Dendritic cell treated with granulocyte-macrophage colony-stimulating factor and Interleukin-4, amounts not matched to agents 40 ng/mL and 50 ng/mL, for 4 days (primary cell): ENCODE measurements at regions not wholly inside any gene's neighbourhood (a gene's known extent, or its start where the extent isn't known, plus 50 kb on each side); places are given as distances from the start of the nearest gene placed in this dataset.
"Not testable (repeated sequence)": the region's sequence is repeated elsewhere in the genome, so short reads cannot be mapped to it uniquely, and the experiment has no call there.

Experiments
- H3K27ac Mint-ChIP-seq: one replicate; pipeline ENCODE4 v1.8.0; 2022; ENCODE audit warnings: mild to moderate bottlenecking, mixed read lengths
- H3K27me3 Mint-ChIP-seq: one replicate; pipeline ENCODE4 v1.8.0; 2022; ENCODE audit warnings: mild to moderate bottlenecking, mixed read lengths
- H3K36me3 Mint-ChIP-seq: one replicate; pipeline ENCODE4 v1.8.0; 2022; ENCODE audit warnings: low read depth, mixed read lengths
- H3K4me1 Mint-ChIP-seq: one replicate; pipeline ENCODE4 v1.8.0; 2022; ENCODE audit warnings: low read depth, mixed read lengths
- H3K4me3 Mint-ChIP-seq: one replicate; pipeline ENCODE4 v1.8.0; 2022; ENCODE audit warnings: mild to moderate bottlenecking, moderate library complexity, mixed read lengths
- H3K9me3 Mint-ChIP-seq: one replicate; pipeline ENCODE4 v1.8.0; 2022; ENCODE audit warnings: mixed read lengths
- intact Hi-C: fragments of 100-400 bp; cut with micrococcal nuclease; formaldehyde crosslinking; loops from one replicate; pipeline ENCODE4 v1.15.0; 2022

DNA sequence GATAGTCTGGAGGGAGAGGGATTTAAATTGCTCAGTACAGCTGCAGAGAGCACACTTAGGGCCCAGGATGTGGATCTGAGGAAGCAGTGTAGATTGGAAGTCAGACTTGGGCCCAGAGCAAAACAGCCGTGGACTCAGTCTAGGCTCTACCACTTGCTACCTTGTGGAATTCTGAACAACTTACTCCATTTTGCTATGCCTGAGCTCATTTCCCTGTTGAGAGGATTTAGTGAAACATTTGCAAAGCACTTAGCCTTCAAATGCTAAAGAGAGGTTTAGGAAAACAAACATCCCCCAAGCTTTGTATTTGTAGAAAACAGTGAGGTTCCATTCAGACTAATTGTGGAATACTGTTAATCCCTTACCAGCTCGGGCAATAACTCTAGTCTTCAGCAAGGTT is 453.4 kb upstream of the ZNF507 start:
- H3K36me3 Mint-ChIP-seq = no peaks in the 10 kb centered on the region
- no peak overlapping the region for H3K4me3 Mint-ChIP-seq
- intact Hi-C loops = no loop called here
- no peaks in the 10 kb centered on the region for H3K27me3 Mint-ChIP-seq
- no peak overlapping the region for H3K27ac Mint-ChIP-seq
- peaks cover 8% of the 10 kb centered on the region for H3K4me1 Mint-ChIP-seq
- peaks cover 13% of the 10 kb centered on the region for H3K9me3 Mint-ChIP-seq

DNA sequence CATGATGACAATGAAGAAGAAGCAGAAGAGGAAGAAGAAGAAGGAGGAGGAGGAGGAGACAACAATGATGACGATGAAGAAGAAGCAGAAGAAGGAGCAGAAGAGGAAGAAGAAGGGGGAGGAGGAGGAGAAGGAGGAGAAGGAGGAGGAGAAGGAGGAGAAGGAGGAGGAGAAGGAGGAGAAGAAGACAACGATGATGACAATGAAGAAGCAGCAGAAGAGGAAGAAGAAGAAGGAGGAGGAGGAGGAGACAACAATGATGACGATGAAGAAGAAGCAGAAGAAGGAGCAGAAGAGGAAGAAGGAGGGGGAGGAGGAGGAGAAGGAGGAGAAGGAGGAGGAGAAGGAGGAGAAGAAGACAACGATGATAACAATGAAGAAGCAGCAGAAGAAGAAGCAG is 451.9 kb upstream of the ZNF507 start:
- H3K36me3 Mint-ChIP-seq, H3K4me3 Mint-ChIP-seq, H3K4me1 Mint-ChIP-seq, H3K27me3 Mint-ChIP-seq, intact Hi-C loops, H3K27ac Mint-ChIP-seq: not testable (repeated sequence)
- H3K9me3 Mint-ChIP-seq = peaks cover 13% of the 10 kb centered on the region

DNA sequence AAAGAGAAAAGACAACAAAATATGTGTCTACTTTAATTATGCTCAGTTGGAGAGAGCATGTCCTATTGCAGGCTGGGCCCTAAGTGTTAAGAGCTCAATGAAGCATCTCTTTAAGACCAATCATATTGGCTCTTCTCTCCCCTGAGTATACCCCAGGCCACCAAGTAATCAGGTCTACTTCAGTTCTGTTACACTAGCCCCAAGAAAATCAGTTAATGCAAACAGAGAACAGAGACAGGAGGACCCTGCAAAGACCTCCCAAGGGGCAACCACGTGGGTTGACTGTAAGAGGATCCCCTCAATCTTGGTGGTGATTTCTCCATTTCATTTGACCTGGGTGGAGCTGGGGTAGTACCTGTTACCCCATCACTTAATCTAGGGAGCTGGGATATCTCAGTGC is 451.0 kb upstream of the ZNF507 start:
- intact Hi-C loops = no loop called here
- H3K9me3 Mint-ChIP-seq = peaks cover 13% of the 10 kb centered on the region
- no peak overlapping the region for H3K4me3 Mint-ChIP-seq
- no peaks in the 10 kb centered on the region for H3K27me3 Mint-ChIP-seq
- peaks cover 8% of the 10 kb centered on the region for H3K4me1 Mint-ChIP-seq
- H3K27ac Mint-ChIP-seq = no peak overlapping the region
- no peaks in the 10 kb centered on the region for H3K36me3 Mint-ChIP-seq

DNA sequence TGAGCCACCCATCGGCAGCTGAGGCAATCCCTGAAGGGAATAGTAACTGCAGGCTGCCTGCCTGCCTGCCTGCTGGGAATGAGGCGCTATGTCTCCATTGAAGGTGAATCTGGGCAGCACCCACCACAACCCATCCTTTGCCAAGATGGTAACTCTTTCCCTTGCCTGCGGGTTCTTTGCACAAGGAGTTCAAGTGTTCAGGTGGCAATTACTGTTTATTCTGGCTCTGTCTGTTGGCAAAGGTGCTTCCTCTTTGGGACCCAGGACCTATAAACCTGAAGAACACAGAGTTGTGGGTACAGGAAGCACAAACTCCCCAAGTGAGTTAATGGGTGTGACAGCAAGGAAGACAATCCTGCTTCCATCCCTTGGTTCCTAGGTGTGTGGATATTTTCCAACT is 448.1 kb upstream of the ZNF507 start:
- no peak overlapping the region for H3K4me3 Mint-ChIP-seq

DNA sequence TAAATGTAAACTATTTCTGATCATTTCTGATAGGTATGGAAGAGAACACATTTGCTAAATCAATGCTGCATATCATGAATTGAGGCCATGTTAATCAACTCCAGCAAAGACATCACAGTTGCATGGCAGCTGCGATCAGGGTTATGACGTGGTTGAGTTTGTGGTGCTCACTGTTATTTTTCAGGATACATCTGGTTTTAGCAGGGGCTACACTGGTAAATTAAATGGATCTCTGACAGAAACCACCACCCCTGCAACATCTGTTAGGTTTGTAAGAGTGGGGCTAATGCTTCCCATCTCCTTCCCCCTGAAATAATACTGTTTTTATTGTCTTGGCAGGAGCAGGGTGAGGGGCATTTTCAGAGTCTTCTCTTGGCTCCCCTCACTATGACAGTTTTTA is 444.4 kb upstream of the ZNF507 start:
- Mint-ChIP-seq H3K9me3 (no peaks in the 10 kb centered on the region), H3K4me1 (peaks cover 4% of the 10 kb centered on the region), H3K27ac (no peak overlapping the region), H3K27me3 (no peaks in the 10 kb centered on the region), H3K36me3 (no peaks in the 10 kb centered on the region), H3K4me3 (no peak overlapping the region)
- intact Hi-C loops = no loop called here

More for the DNA sequence above, 448.1 kb upstream of the ZNF507 start:
- peaks cover 13% of the 10 kb centered on the region for H3K9me3 Mint-ChIP-seq
- peaks cover 8% of the 10 kb centered on the region for H3K4me1 Mint-ChIP-seq
- H3K36me3 Mint-ChIP-seq = no peaks in the 10 kb centered on the region
- no peak overlapping the region for H3K27ac Mint-ChIP-seq
- no peaks in the 10 kb centered on the region for H3K27me3 Mint-ChIP-seq
- intact Hi-C loops = no loop called here

DNA sequence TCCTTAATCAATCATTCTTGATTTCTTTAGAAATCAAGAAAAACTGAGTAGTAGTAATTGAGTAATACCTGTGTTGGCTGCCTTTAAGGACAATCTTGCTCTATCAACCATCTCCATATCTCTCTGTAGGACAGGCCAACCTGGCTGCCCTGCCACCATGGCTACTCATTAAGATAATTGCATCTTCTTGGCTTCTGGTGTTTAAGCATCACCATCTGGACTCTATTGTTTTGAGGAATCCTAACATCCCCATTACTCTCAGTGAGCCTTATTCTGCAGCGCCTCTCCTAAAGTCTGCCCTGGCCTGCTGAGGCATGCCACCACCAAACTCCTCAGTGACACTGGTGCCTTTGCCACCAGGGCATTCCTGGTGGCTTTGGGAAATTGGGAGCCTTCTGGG is 442.6 kb upstream of the ZNF507 start:
- Mint-ChIP-seq H3K9me3 (no peaks in the 10 kb centered on the region), H3K4me3 (no peak overlapping the region), H3K4me1 (peaks cover 14% of the 10 kb centered on the region), H3K27ac (no peak overlapping the region), H3K36me3 (no peaks in the 10 kb centered on the region), H3K27me3 (no peaks in the 10 kb centered on the region)
- intact Hi-C loops = no loop called here

DNA sequence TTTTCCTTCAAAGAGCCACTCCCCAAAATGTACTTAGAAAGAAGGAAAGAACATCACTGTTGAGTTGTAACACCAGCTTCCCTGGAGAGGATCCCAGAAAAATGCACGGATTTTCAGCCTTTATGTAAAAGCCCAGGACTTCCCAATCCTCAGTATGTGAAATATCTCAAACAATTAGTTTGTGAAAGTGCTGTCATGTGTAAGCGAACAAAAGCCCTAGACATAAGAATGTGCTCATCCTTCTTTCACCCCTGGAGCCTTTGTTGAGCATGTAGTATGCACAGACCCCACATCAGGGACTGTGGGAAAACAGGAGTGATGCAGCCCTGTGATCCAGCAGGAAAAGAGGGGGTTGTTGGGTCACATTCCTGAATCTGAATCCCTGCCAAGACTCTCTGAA is 441.4 kb upstream of the ZNF507 start:
- Mint-ChIP-seq H3K4me3 (no peak overlapping the region), H3K27me3 (no peaks in the 10 kb centered on the region), H3K36me3 (no peaks in the 10 kb centered on the region), H3K4me1 (peaks cover 14% of the 10 kb centered on the region), H3K27ac (no peak overlapping the region), H3K9me3 (no peaks in the 10 kb centered on the region)
- intact Hi-C loops = no loop called here

DNA sequence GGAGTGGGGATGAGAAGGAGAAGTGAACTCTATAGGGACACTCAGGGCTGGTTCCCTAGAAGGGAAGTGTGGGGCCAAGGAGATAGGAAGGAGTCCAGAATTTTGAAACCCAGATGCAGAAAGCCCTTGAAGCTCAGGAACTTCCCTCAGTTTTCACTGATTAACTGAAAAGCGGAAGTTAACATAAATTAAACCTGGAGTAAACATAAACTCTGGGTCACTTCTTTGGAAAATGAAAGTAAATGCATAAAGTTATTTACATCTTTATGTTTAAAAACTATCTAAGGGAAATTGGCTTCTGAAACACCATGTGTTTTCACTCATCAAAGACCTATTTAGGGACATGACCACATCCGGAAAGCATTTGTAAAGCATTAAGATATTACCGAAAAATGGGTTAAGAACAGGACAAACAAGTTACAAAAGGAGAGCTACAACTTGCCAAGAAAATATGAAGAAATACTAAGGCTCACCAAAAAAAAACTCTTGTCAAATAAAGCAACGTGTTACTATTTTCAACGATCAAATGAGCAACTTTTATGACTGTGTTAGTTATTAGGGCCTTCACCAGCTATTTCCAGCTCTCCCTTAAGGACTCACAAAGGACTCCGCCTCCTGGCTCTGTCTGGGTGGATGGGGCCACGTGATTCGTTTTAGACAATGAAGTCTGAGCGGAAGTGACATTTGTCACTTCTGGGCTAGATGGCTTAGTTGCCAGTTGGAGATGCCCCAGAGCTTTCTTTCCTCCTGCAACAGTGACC is 439.1 kb upstream of the ZNF507 start:
- Mint-ChIP-seq H3K27me3 (no peaks in the 10 kb centered on the region), H3K36me3 (no peaks in the 10 kb centered on the region), H3K4me1 (peaks cover 14% of the 10 kb centered on the region), H3K4me3 (no peak overlapping the region), H3K27ac (no peak overlapping the region), H3K9me3 (no peaks in the 10 kb centered on the region)
- intact Hi-C loops = no loop called here

DNA sequence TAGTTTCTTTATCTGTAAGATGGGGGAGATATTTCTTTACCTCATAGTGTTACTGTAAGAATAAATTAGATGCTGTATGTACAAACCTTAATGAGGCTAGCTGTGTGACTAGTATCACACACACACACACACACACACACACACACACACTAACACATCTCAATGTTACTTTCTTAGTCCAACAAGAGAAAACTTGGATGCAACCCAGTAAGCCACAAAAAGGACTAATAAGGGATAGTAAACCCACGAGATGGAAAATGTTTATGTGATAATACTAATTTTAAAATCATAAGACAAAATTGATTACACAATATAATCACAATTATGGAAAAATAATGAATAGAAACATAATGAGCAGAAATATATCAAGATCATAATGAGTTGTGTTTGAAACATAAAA is 437.7 kb upstream of the ZNF507 start:
- no peaks in the 10 kb centered on the region for H3K27me3 Mint-ChIP-seq
- H3K4me3 Mint-ChIP-seq = no peak overlapping the region
- intact Hi-C loops = no loop called here
- no peak overlapping the region for H3K27ac Mint-ChIP-seq
- H3K36me3 Mint-ChIP-seq = no peaks in the 10 kb centered on the region
- H3K9me3 Mint-ChIP-seq = no peaks in the 10 kb centered on the region
- peaks cover 14% of the 10 kb centered on the region for H3K4me1 Mint-ChIP-seq

DNA sequence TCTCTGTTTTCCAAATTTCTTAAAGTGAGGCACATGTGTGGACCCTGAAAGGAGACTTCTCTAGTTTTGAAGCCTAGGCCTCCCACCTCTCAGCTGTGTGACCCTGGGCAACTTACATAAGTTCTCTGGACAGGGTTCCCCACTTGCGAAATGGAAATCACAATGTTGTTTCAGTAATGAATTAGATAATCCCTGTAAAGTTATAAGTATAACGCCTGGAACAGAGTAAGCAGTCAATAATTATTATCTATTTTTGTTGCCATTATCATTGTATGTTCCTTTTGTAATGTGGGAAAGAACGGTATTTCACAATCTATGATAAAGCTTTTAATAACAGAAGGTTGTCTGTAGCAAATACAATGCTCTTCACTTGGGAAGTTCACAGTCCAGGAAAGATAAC is 437.3 kb upstream of the ZNF507 start:
- Mint-ChIP-seq H3K4me3 (no peak overlapping the region), H3K27me3 (no peaks in the 10 kb centered on the region), H3K4me1 (peaks cover 14% of the 10 kb centered on the region), H3K27ac (no peak overlapping the region), H3K9me3 (no peaks in the 10 kb centered on the region), H3K36me3 (no peaks in the 10 kb centered on the region)
- intact Hi-C loops = no loop called here

DNA sequence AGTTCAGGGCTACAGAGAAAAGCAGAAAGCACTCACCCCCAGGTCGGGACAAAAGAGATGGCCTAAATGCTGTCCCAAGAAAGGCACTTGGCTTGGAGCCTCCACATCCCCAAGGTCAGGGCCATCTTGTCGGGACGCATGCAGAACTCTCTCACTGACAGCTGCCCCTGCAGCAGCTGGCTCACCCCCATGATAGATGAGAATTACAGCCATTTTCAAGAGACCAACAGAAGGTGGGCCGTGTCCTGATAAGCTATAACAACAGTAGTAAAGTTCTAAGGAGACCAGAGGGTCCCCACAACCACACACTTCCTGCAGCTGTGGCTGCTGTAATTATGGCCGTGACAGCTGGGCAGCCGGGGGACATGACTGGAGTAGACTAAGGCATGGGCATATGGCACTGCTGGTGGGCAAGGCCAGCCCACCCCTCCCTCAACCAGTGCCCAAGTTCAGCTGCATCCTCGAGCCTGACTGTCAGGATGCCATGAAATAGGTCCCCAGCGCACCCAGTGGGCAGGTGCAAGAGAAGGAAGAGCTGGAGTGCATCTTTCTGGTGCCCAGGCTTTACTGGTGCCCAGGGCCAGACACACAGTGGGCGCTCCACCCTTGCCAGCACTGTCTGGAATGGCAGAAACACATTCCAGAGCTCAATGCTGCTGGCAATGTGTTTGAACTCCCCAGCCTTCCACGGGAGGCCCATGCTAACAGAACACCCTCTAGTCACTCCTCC is 436.7 kb upstream of the ZNF507 start:
- peaks cover 14% of the 10 kb centered on the region for H3K4me1 Mint-ChIP-seq
- intact Hi-C loops = no loop called here
- H3K4me3 Mint-ChIP-seq = no peak overlapping the region
- no peaks in the 10 kb centered on the region for H3K36me3 Mint-ChIP-seq
- H3K27ac Mint-ChIP-seq = no peak overlapping the region
- H3K9me3 Mint-ChIP-seq = no peaks in the 10 kb centered on the region
- no peaks in the 10 kb centered on the region for H3K27me3 Mint-ChIP-seq

DNA sequence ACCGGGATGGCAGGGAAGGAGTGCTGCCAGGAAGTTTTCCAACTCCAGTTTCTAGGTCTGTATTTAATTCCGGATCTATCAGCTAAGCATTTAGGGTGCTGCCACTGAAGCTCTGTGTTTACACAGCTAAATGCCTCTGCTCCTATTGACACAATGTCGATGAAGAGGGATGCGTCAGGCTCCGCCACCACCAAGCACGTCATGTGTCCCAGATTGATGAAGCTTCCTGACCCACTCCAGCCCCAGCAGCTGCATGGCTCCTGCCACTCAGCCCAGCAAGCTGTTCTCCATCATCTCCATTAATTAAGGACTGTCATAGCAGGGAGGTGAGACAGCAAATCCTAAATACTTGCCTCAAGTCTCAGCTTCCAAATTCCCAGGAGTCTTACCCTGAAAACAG is 435.2 kb upstream of the ZNF507 start:
- intact Hi-C loops = no loop called here
- Mint-ChIP-seq H3K27ac (no peak overlapping the region), H3K9me3 (no peaks in the 10 kb centered on the region), H3K27me3 (no peaks in the 10 kb centered on the region), H3K36me3 (no peaks in the 10 kb centered on the region), H3K4me3 (no peak overlapping the region), H3K4me1 (peaks cover 14% of the 10 kb centered on the region)

DNA sequence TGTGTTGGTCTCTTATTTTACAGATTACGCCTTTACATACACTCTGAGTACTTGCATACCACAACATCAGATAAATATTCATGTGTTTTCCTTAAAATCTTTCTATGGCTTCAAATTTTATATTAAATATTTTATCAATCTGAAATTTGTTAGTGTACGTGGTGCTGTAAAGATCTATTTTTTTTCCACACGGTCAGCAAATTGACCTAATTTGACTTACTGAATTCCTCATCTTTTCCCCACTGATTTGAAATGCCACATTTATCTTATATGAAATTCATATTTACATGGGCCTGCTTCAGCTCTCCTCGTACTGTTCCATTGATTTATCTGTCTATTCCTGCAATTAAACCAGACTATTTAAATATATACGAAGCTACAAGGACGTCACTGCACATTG is 433.8 kb upstream of the ZNF507 start:
- Mint-ChIP-seq H3K4me1 (peaks cover 4% of the 10 kb centered on the region), H3K9me3 (no peaks in the 10 kb centered on the region), H3K27ac (no peak overlapping the region), H3K4me3 (no peak overlapping the region), H3K36me3 (no peaks in the 10 kb centered on the region), H3K27me3 (no peaks in the 10 kb centered on the region)
- intact Hi-C loops = no loop called here

DNA sequence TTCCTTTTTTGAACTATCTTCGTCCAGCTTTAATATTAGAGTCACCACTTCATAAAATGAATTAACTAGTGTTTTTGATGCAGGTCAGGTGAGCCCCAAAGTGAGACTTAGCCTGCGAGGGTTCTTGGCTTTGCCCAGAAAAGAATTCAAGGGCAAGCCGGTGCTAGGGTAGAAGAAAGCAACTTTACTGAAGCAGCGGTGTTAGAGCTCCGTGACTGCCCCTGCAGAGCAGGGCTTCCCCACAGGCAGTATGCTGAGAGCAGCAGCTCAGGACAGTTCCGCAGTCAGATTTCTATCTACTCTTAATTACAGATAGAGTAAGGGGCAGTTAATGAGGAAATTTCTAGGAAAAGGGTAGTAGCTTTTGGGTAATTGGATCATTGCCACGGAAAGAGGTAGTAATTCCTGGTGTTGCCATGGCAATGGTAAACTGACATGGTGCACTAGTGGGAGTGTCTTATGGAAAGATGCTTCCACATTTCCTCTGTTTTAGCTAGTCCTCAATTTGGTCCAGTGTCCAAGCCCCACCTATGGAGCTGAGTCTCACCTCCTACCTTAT is 432.2 kb upstream of the ZNF507 start:
- Mint-ChIP-seq H3K4me1 (no peaks in the 10 kb centered on the region), H3K27ac (no peak overlapping the region), H3K36me3 (no peaks in the 10 kb centered on the region), H3K27me3 (no peaks in the 10 kb centered on the region), H3K4me3 (no peak overlapping the region), H3K9me3 (no peaks in the 10 kb centered on the region)
- intact Hi-C loops = no loop called here
